ENCODE measurements at regions not wholly inside any gene's neighbourhood (a gene's known extent, or its start where the extent isn't known, plus 50 kb on each side); places are given as distances from the start of the nearest gene placed in this dataset.

DNA sequence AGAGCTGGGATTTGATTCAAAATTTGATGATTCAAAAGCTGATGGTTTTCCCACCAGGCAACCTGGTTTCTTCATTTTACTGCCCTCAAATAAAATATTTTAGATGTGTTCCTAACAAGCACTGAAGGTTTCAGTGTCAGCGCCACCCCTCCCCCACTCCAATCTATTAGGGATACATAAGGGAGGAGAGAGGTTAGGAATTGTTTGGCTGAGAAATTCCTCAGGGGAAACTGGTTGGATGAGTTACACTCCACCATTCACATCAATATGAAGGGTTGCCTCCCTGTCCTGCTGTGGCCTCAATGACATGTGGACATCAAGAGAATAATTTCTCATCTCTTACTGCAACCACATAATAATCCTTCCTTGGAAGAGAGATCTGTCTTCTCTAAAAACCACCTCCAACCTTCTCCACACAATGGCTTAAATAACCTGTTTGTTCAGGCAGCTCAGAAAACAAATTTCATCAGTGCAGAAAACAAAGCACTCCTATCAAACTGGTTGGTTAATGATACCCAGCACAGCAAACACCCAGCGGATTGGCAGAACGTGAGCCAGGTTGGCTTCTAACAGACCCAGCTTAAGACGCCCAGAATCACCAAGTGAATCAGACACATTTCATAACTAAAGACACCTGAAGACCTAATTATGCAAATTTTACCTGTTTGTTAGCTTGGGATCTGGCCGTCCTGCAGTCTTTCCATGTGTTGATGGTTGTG is 136.0 kb upstream of the SGK1 start (continued):
- TF ChIP-seq EP300 (IDR thresholded peaks at IDR 0.05; ENCODE audit: borderline replicate concordance in 1 of 2, low read depth in 2 of 2, low read length in 2 of 2) = peak in 1 of 2 experiments; percentile 17; a peak in 1 of 3 replicates
- TF ChIP-seq SAP30 (IDR thresholded peaks at IDR 0.05; ENCODE audit: insufficient read depth, insufficient replicate concordance, low read length) = no peak
- TF ChIP-seq SP1 (IDR thresholded peaks at IDR 0.05; ENCODE audit: low read depth, low read length) = peak; percentile 90
- TF ChIP-seq TBP (IDR thresholded peaks at IDR 0.05; ENCODE audit: low read depth, low read length) = no peak
- no peak for TF ChIP-seq GABPA (IDR thresholded peaks at IDR 0.05; ENCODE audit: borderline replicate concordance, insufficient read depth, low read length)
- no peak for TF ChIP-seq BRCA1 (IDR thresholded peaks at IDR 0.05; ENCODE audit: low read depth, low read length)
- TF ChIP-seq FOSL1 (IDR thresholded peaks at IDR 0.05; ENCODE audit: insufficient read depth, low read depth, low read length) = no peak
